Smooth muscle cell (in vitro differentiated cells): ENCODE measurements at regions not wholly inside any gene's neighbourhood (a gene's known extent, or its start where the extent isn't known, plus 50 kb on each side); places are given as distances from the start of the nearest gene placed in this dataset.

Experiments used
- DNase-seq: peaks from one replicate; lab custom pipeline; 2025; ENCODE audit not compliant: unreplicated experiment; lab: John Stamatoyannopoulos, UW
- H2AFZ ChIP-seq: fragments of 200-600 bp; sonication (generic); 2 replicates; pipeline ENCODE4 v1.6.0; 2016; ENCODE audit warnings: antibody characterized with exemption, low read depth, mild to moderate bottlenecking
- H3F3A ChIP-seq: fragments of 200-600 bp; sonication (generic); 2 replicates; pipeline ENCODE4 v1.6.0; 2017; ENCODE audit warnings: antibody characterized with exemption, low read depth
- H3K27ac ChIP-seq: fragments of 200-600 bp; sonication (generic); 2 replicates; pipeline ENCODE4 v1.5.1; 2016; ENCODE audit warnings: low read depth, mild to moderate bottlenecking
- H3K27me3 ChIP-seq: fragments of 200-600 bp; sonication (generic); 2 replicates; pipeline ENCODE4 v1.6.1; 2016; ENCODE audit warnings: low read depth, mild to moderate bottlenecking
- H3K36me3 ChIP-seq: fragments of 200-600 bp; sonication (generic); 2 replicates; pipeline ENCODE4 v1.5.1; 2016; ENCODE audit warnings: low read depth
- H3K4me1 ChIP-seq: fragments of 200-600 bp; sonication (generic); 2 replicates; pipeline ENCODE4 v1.5.1; 2016; ENCODE audit warnings: low read depth
- H3K4me2 ChIP-seq: fragments of 200-600 bp; sonication (generic); 2 replicates; pipeline ENCODE4 v1.6.0; 2016; ENCODE audit warnings: mild to moderate bottlenecking
- H3K4me3 ChIP-seq: fragments of 200-600 bp; sonication (generic); 2 replicates; pipeline ENCODE4 v1.5.1; 2016; ENCODE audit warnings: mild to moderate bottlenecking
- H3K79me2 ChIP-seq: fragments of 200-600 bp; sonication (generic); 2 replicates; pipeline ENCODE4 v1.6.0; 2016; ENCODE audit warnings: low read depth, mild to moderate bottlenecking
- H3K9ac ChIP-seq: fragments of 200-600 bp; sonication (generic); 2 replicates; pipeline ENCODE4 v1.6.0; 2016; ENCODE audit warnings: low read depth
- H3K9me3 ChIP-seq: fragments of 200-600 bp; sonication (generic); replicated peaks from 2 replicates; pipeline ENCODE4 v1.5.1; 2016; ENCODE audit warnings: low read depth
- H4K20me1 ChIP-seq: fragments of 200-600 bp; sonication (generic); 2 replicates; pipeline ENCODE4 v1.6.0; 2016; ENCODE audit warnings: low read depth
- WGBS: methylation state at CpG from one replicate; pipeline ENCODE4 v1.1.7; 2016; ENCODE audit warnings: low lambda C conversion rate; 5-methylcytosine and 5-hydroxymethylcytosine counted together
- TF ChIP-seq, protein P1 (sequence below): fragments of 200-600 bp; sonication (generic); IDR thresholded peaks from 2 replicates; pipeline ENCODE4 v1.5.1; 2017; ENCODE audit warnings: borderline replicate concordance, mild to moderate bottlenecking, antibody characterized with exemption; ENCODE audit not compliant: insufficient read depth, poor library complexity, severe bottlenecking

DNA sequence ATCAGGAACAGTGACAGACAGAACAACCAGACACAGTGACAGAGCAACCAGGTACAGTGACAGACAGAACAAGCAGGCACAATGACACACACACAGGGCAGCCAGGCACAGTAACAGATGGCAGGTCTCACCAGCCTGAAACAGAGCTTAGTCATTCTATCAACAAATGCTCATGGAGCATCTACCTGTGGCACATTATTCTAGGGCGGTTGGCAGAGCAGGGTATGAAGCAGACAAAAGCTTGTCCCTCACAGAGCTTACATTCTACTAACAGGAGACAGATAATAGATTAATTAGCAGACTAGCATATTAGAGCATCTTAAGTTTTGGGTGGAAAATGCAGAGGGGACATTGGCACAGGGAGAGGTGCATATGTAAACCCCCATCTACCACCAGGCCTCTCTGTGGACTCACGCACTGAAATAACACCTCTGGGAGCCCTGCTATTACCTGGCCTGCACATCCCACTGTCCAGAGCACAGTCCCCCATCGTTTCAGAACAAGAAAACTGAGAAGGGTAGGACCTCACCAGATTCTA lies 64.1 kb upstream of the RAB6C start:
- H3K4me1 ChIP-seq = no peaks in the 10 kb centered on the region
- H3K27ac ChIP-seq = no peak overlapping the region
- H3F3A ChIP-seq = no peaks in the 10 kb centered on the region
- no peaks in the 10 kb centered on the region for H4K20me1 ChIP-seq
- H3K9ac ChIP-seq = no peak overlapping the region
- H3K36me3 ChIP-seq = no peaks in the 10 kb centered on the region
- H3K9me3 ChIP-seq = peaks cover 7% of the 10 kb centered on the region
- no peak overlapping the region for H3K4me2 ChIP-seq
- no peak overlapping the region for H3K4me3 ChIP-seq
- peaks cover 2% of the 10 kb centered on the region for H3K27me3 ChIP-seq
- 87% methylated on average over 3 of the region's 3 CpGs for WGBS
- DNase-seq = no peak
- no peaks in the 10 kb centered on the region for H3K79me2 ChIP-seq
- TF ChIP-seq, protein P1, sequence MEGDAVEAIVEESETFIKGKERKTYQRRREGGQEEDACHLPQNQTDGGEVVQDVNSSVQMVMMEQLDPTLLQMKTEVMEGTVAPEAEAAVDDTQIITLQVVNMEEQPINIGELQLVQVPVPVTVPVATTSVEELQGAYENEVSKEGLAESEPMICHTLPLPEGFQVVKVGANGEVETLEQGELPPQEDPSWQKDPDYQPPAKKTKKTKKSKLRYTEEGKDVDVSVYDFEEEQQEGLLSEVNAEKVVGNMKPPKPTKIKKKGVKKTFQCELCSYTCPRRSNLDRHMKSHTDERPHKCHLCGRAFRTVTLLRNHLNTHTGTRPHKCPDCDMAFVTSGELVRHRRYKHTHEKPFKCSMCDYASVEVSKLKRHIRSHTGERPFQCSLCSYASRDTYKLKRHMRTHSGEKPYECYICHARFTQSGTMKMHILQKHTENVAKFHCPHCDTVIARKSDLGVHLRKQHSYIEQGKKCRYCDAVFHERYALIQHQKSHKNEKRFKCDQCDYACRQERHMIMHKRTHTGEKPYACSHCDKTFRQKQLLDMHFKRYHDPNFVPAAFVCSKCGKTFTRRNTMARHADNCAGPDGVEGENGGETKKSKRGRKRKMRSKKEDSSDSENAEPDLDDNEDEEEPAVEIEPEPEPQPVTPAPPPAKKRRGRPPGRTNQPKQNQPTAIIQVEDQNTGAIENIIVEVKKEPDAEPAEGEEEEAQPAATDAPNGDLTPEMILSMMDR = no peak
- H2AFZ ChIP-seq = no peak overlapping the region

DNA sequence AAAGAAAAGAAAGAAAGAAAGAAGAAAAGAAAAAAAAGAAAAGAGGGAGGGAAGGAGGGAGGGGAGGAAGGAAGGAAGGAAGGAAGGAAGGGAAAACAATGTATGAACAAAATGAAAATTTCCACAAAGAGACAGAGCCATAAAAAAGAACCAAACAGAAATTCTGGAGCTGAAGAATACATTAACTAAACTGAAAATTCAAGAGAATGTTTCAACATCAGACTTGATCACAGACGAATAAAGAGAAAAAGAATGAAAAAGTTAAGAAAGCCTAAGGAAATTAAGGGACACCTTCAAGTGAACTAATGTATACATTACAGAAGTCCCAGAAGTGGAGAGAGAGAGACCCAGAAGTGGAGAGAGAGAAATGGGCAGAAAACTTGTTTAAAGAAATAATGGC lies 60.9 kb upstream of the RAB6C start:
- TF ChIP-seq, protein P1 = no peak
- no peaks in the 10 kb centered on the region for H3K79me2 ChIP-seq
- WGBS = 97% methylated on average over 1 of the region's 1 CpG
- no peak overlapping the region for H3K27ac ChIP-seq
- H3K36me3 ChIP-seq = no peaks in the 10 kb centered on the region
- H3K27me3 ChIP-seq = peaks cover 34% of the 10 kb centered on the region
- H3K9ac ChIP-seq = no peak overlapping the region
- no peak for DNase-seq
- peaks cover 7% of the 10 kb centered on the region for H3K9me3 ChIP-seq
- no peak overlapping the region for H3K4me2 ChIP-seq
- H3F3A ChIP-seq = no peaks in the 10 kb centered on the region
- H3K4me1 ChIP-seq = peaks cover 8% of the 10 kb centered on the region
- H3K4me3 ChIP-seq = no peak overlapping the region
- no peak overlapping the region for H2AFZ ChIP-seq
- H4K20me1 ChIP-seq = no peaks in the 10 kb centered on the region

DNA sequence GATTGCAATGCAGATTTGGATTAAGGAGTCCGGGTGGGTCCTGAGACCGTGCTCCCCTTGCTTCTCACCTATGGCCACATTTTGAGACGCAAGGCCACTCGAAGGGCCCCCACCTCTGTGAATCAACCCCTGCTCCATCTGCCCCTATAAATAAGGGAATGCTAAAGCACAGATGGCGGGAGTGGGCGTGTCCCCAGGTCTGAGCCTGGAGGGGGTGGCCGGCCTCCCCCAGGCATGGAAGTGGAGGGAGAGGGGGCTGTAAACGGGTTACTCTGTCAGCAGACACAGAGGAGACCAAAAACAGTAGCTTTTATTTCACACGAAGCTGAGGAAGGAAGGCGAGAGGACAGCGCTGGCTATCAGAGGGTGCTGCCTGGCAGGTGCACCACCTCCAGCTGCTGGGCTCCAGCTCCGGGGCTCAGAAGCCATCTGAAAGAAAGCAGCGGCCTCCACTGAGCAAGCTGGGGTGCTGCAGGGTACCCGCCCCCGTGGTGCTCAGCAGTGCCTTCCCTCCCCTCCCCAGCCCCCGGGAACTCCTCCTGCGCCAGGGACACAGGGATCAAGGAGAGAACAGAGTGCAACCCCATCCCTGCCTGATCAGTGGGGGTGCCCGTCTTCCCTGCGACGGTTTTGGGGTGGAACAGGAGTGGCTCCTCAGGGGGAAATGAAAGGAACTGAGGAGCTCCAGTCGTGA lies 56.7 kb upstream of the RAB6C start:
- no peak overlapping the region for H3K4me3 ChIP-seq
- H3K4me2 ChIP-seq = no peak overlapping the region
- H3K36me3 ChIP-seq = no peaks in the 10 kb centered on the region
- H3K4me1 ChIP-seq = peaks cover 8% of the 10 kb centered on the region
- TF ChIP-seq, protein P1 = no peak
- H3K27me3 ChIP-seq = peaks cover 36% of the 10 kb centered on the region
- H3K9me3 ChIP-seq = peaks cover 7% of the 10 kb centered on the region
- H4K20me1 ChIP-seq = no peaks in the 10 kb centered on the region
- no peak for DNase-seq
- no peak overlapping the region for H3K9ac ChIP-seq
- H3F3A ChIP-seq = no peaks in the 10 kb centered on the region
- no peak overlapping the region for H2AFZ ChIP-seq
- H3K27ac ChIP-seq = no peak overlapping the region
- 38% methylated on average over 21 of the region's 21 CpGs for WGBS
- no peaks in the 10 kb centered on the region for H3K79me2 ChIP-seq
